HUES64 (cell line): ENCODE measurements at regions not wholly inside any gene's neighbourhood (a gene's known extent, or its start where the extent isn't known, plus 50 kb on each side); places are given as distances from the start of the nearest gene placed in this dataset.
"Not testable (repeated sequence)": the region's sequence is repeated elsewhere in the genome, so short reads cannot be mapped to it uniquely, and the experiment has no call there.

Experiments used
- H3K27ac ChIP-seq: 2 replicates; pipeline ENCODE4 v1.7.0; 2013; ENCODE audit warnings: low read depth, low read length, inconsistent platforms
- H3K27me3 ChIP-seq: 2 replicates; pipeline ENCODE4 v1.6.1; 2013; ENCODE audit warnings: mild to moderate bottlenecking, low read length; ENCODE audit not compliant: insufficient read depth
- H3K36me3 ChIP-seq: 2 replicates; pipeline ENCODE4 v1.6.1; 2013; ENCODE audit warnings: mild to moderate bottlenecking, low read length; ENCODE audit not compliant: insufficient read depth
- H3K4me1 ChIP-seq: 2 replicates; pipeline ENCODE4 v1.6.1; 2013; ENCODE audit warnings: mild to moderate bottlenecking, low read length, moderate library complexity; ENCODE audit not compliant: insufficient read depth
- H3K4me3 ChIP-seq: 2 replicates; pipeline ENCODE4 v1.5.1; 2013; ENCODE audit warnings: mild to moderate bottlenecking, low read length, moderate library complexity
- H3K9ac ChIP-seq: 2 replicates; pipeline ENCODE4 v1.6.1; 2013; ENCODE audit warnings: mild to moderate bottlenecking, low read depth, low read length
- H3K9me3 ChIP-seq: 2 replicates; pipeline ENCODE4 v1.6.1; 2013; ENCODE audit warnings: low read depth, low read length; ENCODE audit not compliant: insufficient read depth
- WGBS: fragments of 150-250, 120-280 bp; methylation state at CpG from one replicate; pipeline ENCODE4 v1.1.7; 2013; ENCODE audit warnings: missing lambda C conversion rate; 5-methylcytosine and 5-hydroxymethylcytosine counted together

- Histone ChIP-seq H3K4me1 (peaks cover 6% of the 10 kb centered on the region; the same call in 1 of the 2 replicates), H3K9ac (no peak overlapping the region), H3K36me3 (no peaks in the 10 kb centered on the region), H3K27me3 (no peaks in the 10 kb centered on the region), H3K4me3 (no peak overlapping the region), H3K27ac (no peak overlapping the region), H3K9me3 (no peaks in the 10 kb centered on the region)
- WGBS = 95% methylated on average over 8 of the region's 8 CpGs
These were observed 96.5 kb downstream of the PLEKHG1 start for GRCh38 chr6:150696190-150696589.

GRCh38 chr6:150696918-150697317, 97.2 kb downstream of the PLEKHG1 start:
- 95% methylated on average over 3 of the region's 3 CpGs for WGBS
- H3K36me3 ChIP-seq, H3K4me3 ChIP-seq, H3K27me3 ChIP-seq, H3K9me3 ChIP-seq, H3K27ac ChIP-seq, H3K9ac ChIP-seq, H3K4me1 ChIP-seq: not testable (repeated sequence)

GRCh38 chr6:150697515-150697914, 97.8 kb downstream of the PLEKHG1 start:
- H3K9me3 ChIP-seq = no peaks in the 10 kb centered on the region
- no peaks in the 10 kb centered on the region for H3K27me3 ChIP-seq
- no peak overlapping the region for H3K27ac ChIP-seq
- no peak overlapping the region for H3K9ac ChIP-seq
- no peaks in the 10 kb centered on the region for H3K36me3 ChIP-seq
- H3K4me1 ChIP-seq = peaks cover 6% of the 10 kb centered on the region; the same call in 1 of the 2 replicates
- no peak overlapping the region for H3K4me3 ChIP-seq
- WGBS = 76% methylated on average over 2 of the region's 2 CpGs

GRCh38 chr6:150698391-150698790, 98.7 kb downstream of the PLEKHG1 start:
- Histone ChIP-seq H3K27ac (no peak overlapping the region), H3K9ac (no peak overlapping the region), H3K4me1 (peaks cover 6% of the 10 kb centered on the region; the same call in 1 of the 2 replicates), H3K27me3 (no peaks in the 10 kb centered on the region), H3K9me3 (no peaks in the 10 kb centered on the region), H3K36me3 (no peaks in the 10 kb centered on the region), H3K4me3 (no peak overlapping the region)
- 75% methylated on average over 5 of the region's 6 CpGs for WGBS

GRCh38 chr6:150702675-150703074, 103.0 kb downstream of the PLEKHG1 start:
- H3K27me3 ChIP-seq = no peaks in the 10 kb centered on the region
- WGBS = 88% methylated on average over 6 of the region's 6 CpGs
- no peak overlapping the region for H3K4me3 ChIP-seq
- no peaks in the 10 kb centered on the region for H3K36me3 ChIP-seq
- H3K9me3 ChIP-seq = no peaks in the 10 kb centered on the region
- no peak overlapping the region for H3K27ac ChIP-seq
- H3K9ac ChIP-seq = no peak overlapping the region
- peaks cover under 1% of the 10 kb centered on the region for H3K4me1 ChIP-seq

GRCh38 chr6:150704447-150705192, 104.9 kb downstream of the PLEKHG1 start:
- Histone ChIP-seq H3K36me3 (no peaks in the 10 kb centered on the region), H3K27ac (no peak overlapping the region), H3K27me3 (no peaks in the 10 kb centered on the region), H3K9ac (no peak overlapping the region), H3K9me3 (no peaks in the 10 kb centered on the region), H3K4me3 (no peak overlapping the region), H3K4me1 (no peaks in the 10 kb centered on the region; the same call in 1 of the 2 replicates)
- 85% methylated on average over 6 of the region's 6 CpGs for WGBS

GRCh38 chr6:150705392-150705791, 105.7 kb downstream of the PLEKHG1 start:
- no peak overlapping the region for H3K4me3 ChIP-seq
- WGBS = 84% methylated on average over 9 of the region's 9 CpGs
- no peak overlapping the region for H3K9ac ChIP-seq
- no peaks in the 10 kb centered on the region for H3K36me3 ChIP-seq
- H3K27ac ChIP-seq = no peak overlapping the region
- no peaks in the 10 kb centered on the region for H3K27me3 ChIP-seq
- H3K4me1 ChIP-seq = no peaks in the 10 kb centered on the region; the same call in 1 of the 2 replicates
- H3K9me3 ChIP-seq = no peaks in the 10 kb centered on the region

GRCh38 chr6:150710236-150710635, 110.6 kb downstream of the PLEKHG1 start:
- Histone ChIP-seq H3K4me1 (peaks cover 13% of the 10 kb centered on the region; the same call in 1 of the 2 replicates), H3K27me3 (no peaks in the 10 kb centered on the region), H3K27ac (no peak overlapping the region), H3K36me3 (no peaks in the 10 kb centered on the region), H3K4me3 (no peak overlapping the region), H3K9ac (no peak overlapping the region), H3K9me3 (no peaks in the 10 kb centered on the region)
- WGBS = 90% methylated on average over 5 of the region's 6 CpGs

- H3K4me1 ChIP-seq = peaks cover 13% of the 10 kb centered on the region; the same call in 1 of the 2 replicates
- H3K9me3 ChIP-seq = no peaks in the 10 kb centered on the region
- WGBS = 91% methylated on average over 4 of the region's 4 CpGs
- no peak overlapping the region for H3K4me3 ChIP-seq
- H3K27ac ChIP-seq = no peak overlapping the region
- H3K27me3 ChIP-seq = no peaks in the 10 kb centered on the region
- H3K36me3 ChIP-seq = no peaks in the 10 kb centered on the region
- H3K9ac ChIP-seq = no peak overlapping the region
These were observed 111.4 kb downstream of the PLEKHG1 start for GRCh38 chr6:150711061-150711460.

GRCh38 chr6:150711584-150712504, 112.2 kb downstream of the PLEKHG1 start:
- Histone ChIP-seq H3K27ac (no peak overlapping the region), H3K27me3 (no peaks in the 10 kb centered on the region), H3K9ac (no peak overlapping the region), H3K4me1 (peaks cover 13% of the 10 kb centered on the region; the same call in 1 of the 2 replicates), H3K4me3 (no peak overlapping the region), H3K9me3 (no peaks in the 10 kb centered on the region), H3K36me3 (no peaks in the 10 kb centered on the region)
- 93% methylated on average over 8 of the region's 8 CpGs for WGBS
